ENCODE measurements at regions not wholly inside any gene's neighbourhood (a gene's known extent, or its start where the extent isn't known, plus 50 kb on each side); places are given as distances from the start of the nearest gene placed in this dataset.

GRCh38 chr14:54085232-54085761 lies 128.7 kb upstream of the BMP4 start:
- no peaks in the 10 kb centered on the region for H3F3A ChIP-seq (ENCODE audit: control insufficient read depth, insufficient read depth)
- H4K20me1 ChIP-seq (ENCODE audit: control insufficient read depth, insufficient read depth, low read depth, low read length), result no peaks in the 10 kb centered on the region
- no peak overlapping the region for H3K27ac ChIP-seq (ENCODE audit: low read depth, low read length)
- H3K4me3 ChIP-seq (ENCODE audit: low read length), result no peak overlapping the region
- H3K9me2 ChIP-seq (replicated peaks; ENCODE audit: control insufficient read depth, low read length), result no peaks in the 10 kb centered on the region
- no peaks in the 10 kb centered on the region for H3K9me3 ChIP-seq (ENCODE audit: control insufficient read depth, insufficient read depth, low read length)
- no peak for TF ChIP-seq EZH2phosphoT487 (IDR thresholded peaks at IDR 0.05; ENCODE audit: borderline replicate concordance, low read length)
- no peak for TF ChIP-seq CTCF (IDR thresholded peaks at IDR 0.05; ENCODE audit: low read depth, low read length, poor library complexity, severe bottlenecking)
- H3K79me2 ChIP-seq (ENCODE audit: control insufficient read depth, low read length), result no peaks in the 10 kb centered on the region
- no peak overlapping the region for H3K4me2 ChIP-seq (ENCODE audit: low read length)
- H3K27me3 ChIP-seq (ENCODE audit: control insufficient read depth, low read length), result no peaks in the 10 kb centered on the region
- H3K36me3 ChIP-seq (ENCODE audit: control insufficient read depth, low read length), result no peaks in the 10 kb centered on the region
- no peaks in the 10 kb centered on the region for H3K4me1 ChIP-seq (ENCODE audit: control insufficient read depth, low read length)

GRCh38 chr14:54085841-54086240 lies 129.2 kb upstream of the BMP4 start:
- H4K20me1 ChIP-seq (ENCODE audit: control insufficient read depth, insufficient read depth, low read depth, low read length), result no peaks in the 10 kb centered on the region
- H3K9me3 ChIP-seq (ENCODE audit: control insufficient read depth, insufficient read depth, low read length), result no peaks in the 10 kb centered on the region
- no peaks in the 10 kb centered on the region for H3K79me2 ChIP-seq (ENCODE audit: control insufficient read depth, low read length)
- no peak overlapping the region for H3K4me2 ChIP-seq (ENCODE audit: low read length)
- TF ChIP-seq CTCF (IDR thresholded peaks at IDR 0.05; ENCODE audit: low read depth, low read length, poor library complexity, severe bottlenecking), result no peak
- TF ChIP-seq EZH2phosphoT487 (IDR thresholded peaks at IDR 0.05; ENCODE audit: borderline replicate concordance, low read length), result no peak
- no peaks in the 10 kb centered on the region for H3K27me3 ChIP-seq (ENCODE audit: control insufficient read depth, low read length)
- no peaks in the 10 kb centered on the region for H3K4me1 ChIP-seq (ENCODE audit: control insufficient read depth, low read length)
- no peaks in the 10 kb centered on the region for H3K36me3 ChIP-seq (ENCODE audit: control insufficient read depth, low read length)
- no peaks in the 10 kb centered on the region for H3K9me2 ChIP-seq (replicated peaks; ENCODE audit: control insufficient read depth, low read length)
- no peaks in the 10 kb centered on the region for H3F3A ChIP-seq (ENCODE audit: control insufficient read depth, insufficient read depth)
- no peak overlapping the region for H3K4me3 ChIP-seq (ENCODE audit: low read length)
- H3K27ac ChIP-seq (ENCODE audit: low read depth, low read length), result no peak overlapping the region

- Histone ChIP-seq H3K4me2 (ENCODE audit: low read length) (no peak overlapping the region), H4K20me1 (ENCODE audit: control insufficient read depth, insufficient read depth, low read depth, low read length) (no peaks in the 10 kb centered on the region), H3K4me3 (ENCODE audit: low read length) (no peak overlapping the region), H3K27me3 (ENCODE audit: control insufficient read depth, low read length) (no peaks in the 10 kb centered on the region), H3K36me3 (ENCODE audit: control insufficient read depth, low read length) (no peaks in the 10 kb centered on the region), H3K27ac (ENCODE audit: low read depth, low read length) (no peak overlapping the region), H3K9me2 (replicated peaks; ENCODE audit: control insufficient read depth, low read length) (no peaks in the 10 kb centered on the region), H3K9me3 (ENCODE audit: control insufficient read depth, insufficient read depth, low read length) (no peaks in the 10 kb centered on the region), H3F3A (ENCODE audit: control insufficient read depth, insufficient read depth) (no peaks in the 10 kb centered on the region), H3K4me1 (ENCODE audit: control insufficient read depth, low read length) (no peaks in the 10 kb centered on the region), H3K79me2 (ENCODE audit: control insufficient read depth, low read length) (no peaks in the 10 kb centered on the region)
- TF ChIP-seq CTCF (IDR thresholded peaks at IDR 0.05; ENCODE audit: low read depth, low read length, poor library complexity, severe bottlenecking), result no peak
- TF ChIP-seq EZH2phosphoT487 (IDR thresholded peaks at IDR 0.05; ENCODE audit: borderline replicate concordance, low read length), result no peak
Observed at GRCh38 chr14:54086767-54087166, 130.1 kb upstream of the BMP4 start.
